Occipital lobe (tissue), 1 donor: ENCODE measurements at regions not wholly inside any gene's neighbourhood (a gene's known extent, or its start where the extent isn't known, plus 50 kb on each side); places are given as distances from the start of the nearest gene placed in this dataset.

Source experiments
- DNase-seq: peaks from one replicate; lab custom pipeline; 2025; lab: John Stamatoyannopoulos, UW

DNA sequence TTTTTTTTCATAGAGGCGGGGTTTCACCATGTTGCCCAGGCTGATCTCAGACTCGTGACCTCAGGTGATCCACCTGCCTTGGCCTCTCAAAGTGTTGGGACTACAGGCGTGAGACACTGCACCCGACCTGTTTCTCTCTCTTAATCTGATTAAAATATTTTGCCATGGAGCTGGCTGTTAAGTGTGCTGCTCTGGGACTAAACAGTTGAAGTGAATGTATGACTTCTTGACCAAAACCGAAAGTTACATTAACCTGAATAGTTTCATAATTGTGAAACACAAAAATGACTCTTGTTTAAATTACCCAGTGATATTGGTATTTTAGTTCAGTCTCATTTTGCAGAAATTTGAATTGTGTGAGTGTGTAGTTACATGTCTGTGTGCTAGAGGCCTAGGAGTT lies 2548.6 kb downstream of the PCDH7 start:
- DNase-seq = no peak

DNA sequence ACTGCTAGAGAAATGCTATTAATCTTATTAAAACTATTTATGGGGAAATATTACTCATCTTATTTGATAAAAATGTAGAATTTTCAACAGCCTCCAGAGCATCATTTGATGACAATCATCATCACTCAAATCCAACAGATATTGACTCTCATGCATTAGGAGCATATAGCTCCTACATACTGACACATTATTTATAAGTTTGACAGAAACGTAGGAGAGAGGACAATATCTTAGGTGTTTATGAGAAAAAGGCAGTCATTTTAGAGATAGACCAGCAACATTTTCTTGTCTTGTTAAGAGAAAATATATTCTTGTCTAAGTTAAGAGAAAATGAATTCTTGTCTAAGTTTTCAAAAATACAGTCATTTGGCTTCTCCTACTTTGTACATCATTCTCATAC lies 2550.2 kb downstream of the PCDH7 start:
- DNase-seq = no peak

DNA sequence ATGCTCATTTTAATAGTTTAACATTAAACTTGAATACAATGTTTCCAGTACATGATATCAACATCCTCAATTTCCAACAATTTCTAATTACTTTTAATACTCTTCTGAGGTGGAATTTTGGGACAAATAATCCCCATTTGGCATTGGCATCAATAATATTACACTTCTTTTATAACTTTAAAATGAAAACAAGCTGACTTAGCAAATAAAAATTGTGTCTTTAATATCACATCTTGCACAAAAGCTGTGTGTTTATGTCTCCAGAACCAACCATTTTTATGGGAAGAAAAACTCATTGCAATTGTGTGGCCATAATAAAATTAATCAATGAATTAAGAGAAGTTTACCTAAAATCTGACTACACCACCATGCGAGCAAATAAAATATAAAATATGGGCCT lies 2552.6 kb downstream of the PCDH7 start:
- DNase-seq = no peak

DNA sequence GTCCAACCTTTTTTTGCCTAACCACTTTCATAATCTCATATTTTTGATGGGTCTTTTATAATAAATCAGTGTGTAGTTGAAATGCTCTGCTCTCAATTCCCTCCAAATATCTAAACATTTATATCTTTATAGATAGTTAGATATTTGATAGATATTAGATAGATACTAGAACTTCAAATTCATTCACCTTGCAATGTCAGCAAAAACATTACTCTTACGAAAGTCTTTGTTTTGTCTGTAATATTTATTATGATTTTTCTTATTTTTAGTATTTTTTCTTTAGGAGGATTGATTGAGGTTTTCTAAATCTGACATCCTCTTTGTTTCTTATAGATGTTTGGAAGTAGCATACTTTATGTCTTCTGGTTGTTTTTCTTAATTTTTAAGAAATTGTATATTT lies 2563.6 kb downstream of the PCDH7 start:
- no peak for DNase-seq

DNA sequence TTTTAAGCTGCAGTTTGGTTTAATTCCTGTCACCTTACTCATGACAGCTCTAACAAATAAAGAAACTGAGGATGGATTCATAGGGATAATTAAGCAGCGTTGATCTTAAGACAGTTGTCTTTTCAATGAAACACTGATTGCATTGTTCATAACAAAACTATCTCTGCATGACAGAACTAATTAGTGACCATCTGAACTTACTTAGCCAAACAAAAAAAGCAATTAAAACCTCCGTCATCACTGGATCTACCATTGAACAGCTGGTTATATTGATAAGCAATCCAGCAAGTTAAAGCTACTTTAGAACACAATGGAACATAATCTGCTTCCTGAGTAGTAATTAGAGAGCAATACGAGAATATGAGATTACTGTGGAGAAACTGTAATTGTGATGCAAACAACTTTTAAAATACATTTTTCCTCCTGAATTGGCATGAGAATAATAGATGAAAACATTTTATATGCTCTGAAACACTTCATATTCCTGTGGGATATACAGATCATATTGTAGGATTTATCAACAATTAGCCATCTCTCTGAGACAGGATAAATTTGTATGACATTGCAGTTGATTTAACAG lies 2576.8 kb downstream of the PCDH7 start:
- no peak for DNase-seq

DNA sequence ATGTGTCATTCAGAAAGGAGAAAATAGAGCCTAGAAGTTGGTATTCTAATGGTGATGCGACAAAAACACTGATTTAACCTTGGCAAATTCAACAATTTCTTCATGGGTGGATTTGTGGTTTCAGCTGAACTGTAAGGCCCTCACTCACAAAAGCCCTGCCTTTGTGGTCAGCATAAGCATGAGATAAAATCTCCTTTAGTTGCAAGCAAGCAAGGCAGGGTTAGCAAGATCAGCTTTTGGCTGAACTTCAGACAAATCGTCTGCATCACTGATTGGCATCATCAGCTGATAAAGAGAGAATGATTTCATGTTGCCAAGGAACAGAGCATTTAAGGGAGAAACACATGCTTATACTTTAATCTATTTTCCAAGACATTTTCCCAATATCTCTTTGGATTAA lies 2582.2 kb downstream of the PCDH7 start:
- DNase-seq = no peak

DNA sequence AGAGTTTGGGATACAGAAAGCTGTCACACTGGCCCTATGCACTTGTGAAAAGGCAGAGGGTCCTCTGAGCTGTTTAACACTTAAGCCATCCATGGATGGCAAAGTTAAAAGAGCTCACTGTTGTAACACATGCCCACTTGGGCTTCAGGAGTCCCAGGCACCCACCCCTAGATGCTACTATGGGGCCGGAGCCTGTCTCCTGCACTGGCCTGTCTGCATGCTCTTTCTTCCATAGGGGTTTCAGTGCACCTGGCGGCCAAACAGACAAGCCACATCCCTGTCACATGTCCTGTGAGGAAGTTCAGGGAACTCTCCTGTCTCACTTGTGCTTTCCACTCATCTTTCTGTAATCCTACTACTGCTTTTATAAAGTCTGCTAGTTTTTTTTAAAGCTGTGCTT lies 2586.0 kb downstream of the PCDH7 start:
- no peak for DNase-seq

DNA sequence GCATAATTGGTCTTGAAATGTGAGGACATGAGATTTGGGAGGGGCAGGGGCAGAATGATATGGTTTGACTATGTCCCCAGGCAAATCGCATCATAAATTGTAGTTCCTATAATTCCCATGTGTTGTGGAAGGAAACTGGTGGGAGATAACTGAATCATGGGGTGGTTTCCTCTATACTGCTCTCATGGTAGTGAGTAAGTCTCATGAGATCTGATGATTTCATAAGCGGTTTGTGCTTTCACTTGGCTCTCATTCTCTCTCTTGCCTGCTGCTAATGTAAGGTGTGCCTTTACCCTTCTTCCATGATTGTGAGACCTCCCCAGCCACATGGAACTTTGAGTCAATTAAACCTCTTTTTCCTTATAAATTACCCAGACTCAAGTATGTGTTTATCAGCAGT lies 2595.9 kb downstream of the PCDH7 start:
- no peak for DNase-seq

DNA sequence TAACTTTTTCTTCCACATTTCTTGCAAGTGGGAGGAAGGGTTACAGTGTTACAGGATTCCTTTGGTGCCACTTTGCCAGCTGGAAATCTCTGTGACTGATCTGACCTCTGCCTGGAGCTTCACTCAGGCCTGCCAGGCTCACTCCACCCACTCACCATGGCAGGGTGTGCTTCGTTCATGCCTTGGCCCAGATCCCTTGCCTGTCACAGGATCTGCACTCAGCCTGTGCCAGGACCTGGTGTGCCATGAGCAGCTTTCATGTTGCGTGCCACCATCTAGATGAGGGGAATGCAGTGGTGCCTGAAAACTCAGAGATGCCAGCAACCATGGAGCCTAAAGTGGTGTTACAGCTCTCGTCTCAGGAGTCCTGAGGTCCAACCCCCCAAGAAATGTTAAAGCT lies 2596.4 kb downstream of the PCDH7 start:
- no peak for DNase-seq

DNA sequence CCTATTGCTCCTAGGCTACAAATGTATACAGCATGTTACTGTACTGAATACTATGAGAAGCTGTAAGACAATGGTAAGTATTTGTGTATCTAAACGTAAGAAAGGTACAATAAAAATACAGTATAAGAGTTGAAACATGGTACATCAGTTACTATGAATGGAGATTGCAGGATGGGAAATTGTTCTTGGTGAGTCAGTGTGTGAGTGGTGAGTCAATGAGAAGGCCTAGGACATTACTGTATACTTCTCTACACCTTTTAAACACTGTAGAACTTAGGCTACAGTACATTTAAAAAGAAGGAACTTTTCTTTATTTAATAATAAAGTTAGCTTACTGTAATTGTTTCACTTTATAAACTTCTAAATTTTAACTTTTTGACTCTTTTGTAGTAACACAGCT lies 2603.2 kb downstream of the PCDH7 start:
- DNase-seq = no peak

DNA sequence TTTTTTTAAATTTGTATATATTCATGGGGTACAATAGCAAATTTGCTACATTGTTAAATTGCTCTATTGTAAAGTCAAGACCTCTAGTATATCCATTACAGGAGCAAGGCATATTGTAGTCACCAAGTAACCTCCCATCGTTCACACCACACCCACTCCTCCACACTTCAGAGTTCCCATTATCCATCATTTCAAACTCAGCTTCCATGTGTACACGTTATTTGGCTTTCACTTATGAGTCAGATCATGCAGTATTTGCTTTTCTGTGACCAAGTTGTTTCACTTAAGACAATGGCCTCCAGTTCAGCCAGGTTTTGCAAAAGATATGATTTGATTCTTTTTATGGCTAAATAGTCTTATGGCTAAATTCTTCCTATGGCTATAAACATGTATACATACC lies 2614.2 kb downstream of the PCDH7 start:
- DNase-seq = no peak

DNA sequence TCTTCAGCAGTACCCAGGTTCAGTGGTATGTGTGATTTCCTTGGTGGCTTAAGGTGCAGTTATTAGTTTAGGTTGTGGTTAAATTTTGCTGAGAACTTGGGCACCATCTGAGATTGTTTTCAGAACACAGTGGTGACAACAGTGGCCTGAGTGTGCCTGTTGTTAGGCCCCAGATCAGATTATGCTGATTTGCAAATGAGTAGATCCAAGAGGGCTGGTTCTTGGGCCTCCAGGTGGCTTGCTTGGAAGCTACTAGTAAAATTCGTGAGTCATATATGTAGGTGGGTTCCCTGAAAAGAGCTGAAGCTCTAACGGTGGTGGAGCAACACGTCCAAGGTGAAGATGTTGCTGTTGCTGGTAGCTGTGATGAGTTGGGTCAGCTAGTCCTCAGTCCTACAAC lies 2619.6 kb downstream of the PCDH7 start:
- no peak for DNase-seq

DNA sequence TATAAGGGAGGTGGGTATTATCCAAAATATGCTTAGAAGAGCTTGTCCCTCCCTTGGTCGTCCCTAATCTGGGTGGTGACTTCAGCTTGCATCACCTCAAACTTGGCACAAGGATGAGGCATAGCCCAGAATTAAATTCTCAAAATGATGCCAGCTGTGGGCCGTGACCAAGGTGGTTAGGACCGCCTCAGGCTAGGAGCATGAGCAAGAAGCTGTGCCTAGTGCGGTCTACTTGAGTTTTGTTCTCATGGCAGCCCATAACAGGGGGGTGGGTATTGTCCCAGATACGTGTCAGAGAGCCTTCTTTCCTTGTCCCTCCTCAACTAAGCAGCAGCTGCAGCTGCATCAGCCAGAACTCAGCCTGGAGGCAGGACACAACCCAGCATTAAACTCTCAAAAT lies 2620.0 kb downstream of the PCDH7 start:
- DNase-seq = no peak

DNA sequence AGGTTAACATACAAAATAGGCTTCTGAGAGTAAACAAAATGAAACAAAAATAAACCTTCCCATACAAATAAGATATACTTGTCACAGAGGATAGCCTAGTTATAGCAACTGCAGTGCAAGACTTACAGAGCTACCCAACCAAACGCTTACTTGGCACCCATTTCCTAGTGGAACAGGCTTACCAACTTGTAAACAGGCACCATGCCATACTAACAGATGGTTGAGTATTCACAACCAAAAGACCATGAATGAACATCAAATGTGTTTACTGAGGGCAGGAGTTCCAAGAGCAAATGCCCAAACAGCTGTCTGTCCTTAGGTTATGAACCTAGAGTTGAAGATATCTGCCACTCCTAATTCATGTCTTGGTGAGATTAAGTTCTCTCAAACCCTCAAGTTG lies 2629.2 kb downstream of the PCDH7 start:
- DNase-seq = no peak

DNA sequence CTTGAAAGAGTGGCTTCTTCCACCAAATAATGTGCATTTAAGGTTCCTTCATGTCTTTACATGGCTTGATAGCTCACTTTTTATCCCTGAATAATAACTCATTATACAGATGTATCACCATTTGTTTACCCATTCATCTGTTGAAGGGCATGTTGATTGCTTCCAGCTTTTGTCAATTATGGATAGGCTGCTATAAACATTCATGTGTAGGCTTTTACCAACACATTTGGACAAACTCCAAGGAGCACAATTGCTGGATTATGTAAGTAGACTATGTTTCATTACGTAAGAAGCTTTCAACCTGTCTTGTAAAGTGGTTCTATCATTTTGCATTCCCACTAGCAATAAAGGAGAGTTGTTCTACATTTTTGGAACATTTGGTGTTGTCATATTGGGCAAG lies 2637.0 kb downstream of the PCDH7 start:
- DNase-seq = no peak

DNA sequence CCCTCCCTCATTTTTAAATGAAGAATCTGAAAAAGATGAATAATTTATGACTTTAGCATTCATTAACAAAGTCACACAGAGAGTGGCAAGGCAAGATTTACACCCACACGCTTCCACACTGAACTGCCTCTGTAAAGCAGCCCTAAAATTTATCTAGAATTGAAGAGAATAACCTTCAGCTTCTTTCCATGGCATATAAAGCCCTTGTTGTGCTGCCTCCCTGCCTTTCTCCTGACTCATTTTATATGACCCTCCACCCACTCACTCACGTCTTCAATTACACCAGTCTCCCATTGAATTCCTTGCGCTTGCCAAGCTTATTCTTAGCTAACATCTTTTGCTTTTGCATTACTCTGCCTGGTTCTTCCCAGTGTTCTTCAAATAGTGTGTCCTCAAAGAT lies 2649.3 kb downstream of the PCDH7 start:
- DNase-seq = no peak

DNA sequence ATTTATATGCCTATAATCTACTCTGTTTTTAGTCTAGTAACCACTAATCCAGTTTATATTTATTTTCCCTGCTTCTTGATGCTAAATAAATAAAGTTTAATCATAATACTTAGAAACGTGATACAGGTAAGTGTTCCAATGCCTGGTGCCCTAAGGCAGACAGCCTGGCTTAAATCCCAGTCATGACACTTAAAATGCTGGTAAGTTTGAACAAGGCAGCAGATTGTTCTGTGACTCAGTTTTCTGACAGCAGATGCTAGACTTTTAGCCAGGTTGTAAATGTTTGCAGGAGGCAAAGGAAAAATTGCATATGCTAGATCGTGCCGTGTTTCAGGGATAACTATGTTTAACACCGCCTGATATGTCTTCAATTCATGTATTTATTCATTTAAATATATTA lies 2661.6 kb downstream of the PCDH7 start:
- no peak for DNase-seq

DNA sequence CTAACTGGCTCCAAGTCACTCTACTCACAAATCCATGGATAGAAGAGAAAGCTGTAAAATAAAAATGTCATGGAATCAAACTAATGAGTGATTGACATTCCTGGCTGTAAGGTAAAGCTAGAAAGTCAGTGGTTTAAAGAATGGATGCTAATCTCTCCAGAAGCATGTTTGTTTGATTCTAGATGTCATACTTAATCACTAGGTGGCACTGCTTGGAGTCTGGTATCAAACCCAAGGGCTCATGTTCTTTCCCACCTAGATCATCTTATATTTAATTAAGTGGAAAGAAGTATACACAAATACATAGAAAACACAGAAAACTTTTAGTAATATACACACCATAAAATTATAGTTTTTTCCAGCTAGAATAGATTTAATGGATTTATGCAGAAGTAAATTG lies 2666.6 kb downstream of the PCDH7 start:
- DNase-seq = no peak

DNA sequence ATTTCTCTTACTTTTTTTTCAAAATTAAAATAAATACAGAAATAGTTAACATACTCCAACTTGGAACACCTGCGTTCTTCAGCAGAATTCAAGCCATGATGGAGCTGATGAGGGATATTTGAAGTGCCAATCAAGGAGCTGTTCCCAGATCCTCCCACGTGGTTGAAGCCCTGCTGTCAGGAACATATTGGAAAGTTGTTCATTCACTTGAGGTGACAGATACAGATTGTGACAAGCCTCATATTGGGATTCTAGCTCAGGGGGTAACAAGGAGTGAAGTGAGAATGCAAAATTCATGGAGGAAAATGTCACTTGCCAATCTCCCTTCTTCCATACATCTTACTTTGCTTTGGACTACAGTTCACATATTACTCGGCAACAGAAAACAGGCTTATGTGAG lies 2670.8 kb downstream of the PCDH7 start:
- no peak for DNase-seq

DNA sequence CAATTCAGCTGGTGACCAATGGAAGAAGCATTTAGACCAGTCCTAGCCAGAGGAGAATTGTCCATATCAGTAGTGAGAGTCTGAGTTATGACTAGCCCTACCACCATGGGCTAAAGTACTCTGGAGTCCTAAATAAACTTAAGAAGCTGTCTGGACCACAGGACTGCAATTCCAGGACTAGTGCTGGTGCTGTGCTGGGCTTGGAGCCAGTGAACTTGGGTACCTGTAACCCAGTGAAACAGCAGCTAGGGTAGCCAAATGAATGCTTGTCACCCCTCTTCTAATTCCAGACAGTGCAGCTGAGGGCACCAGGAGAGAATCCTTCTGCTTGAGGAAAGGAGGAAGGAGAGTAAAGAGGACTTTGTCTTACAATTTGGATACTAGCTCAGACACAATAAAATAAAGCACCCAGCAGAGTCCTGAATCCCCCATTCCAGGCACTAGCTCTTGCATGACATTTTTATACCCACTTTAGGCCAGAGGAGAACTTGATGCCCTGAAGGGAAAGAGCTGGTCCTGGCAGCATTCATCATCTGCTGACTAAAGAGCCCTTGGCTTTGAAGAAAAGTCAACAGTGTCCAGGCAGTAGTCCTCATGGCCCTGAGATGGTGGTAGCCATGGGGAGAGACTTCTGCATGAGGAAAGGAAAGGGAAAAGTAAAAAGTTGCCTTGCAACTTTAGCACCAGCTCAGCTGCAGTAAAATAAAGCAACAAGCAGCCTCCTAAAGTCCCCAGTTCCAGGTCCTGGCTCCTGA lies 2675.7 kb downstream of the PCDH7 start:
- DNase-seq = no peak

DNA sequence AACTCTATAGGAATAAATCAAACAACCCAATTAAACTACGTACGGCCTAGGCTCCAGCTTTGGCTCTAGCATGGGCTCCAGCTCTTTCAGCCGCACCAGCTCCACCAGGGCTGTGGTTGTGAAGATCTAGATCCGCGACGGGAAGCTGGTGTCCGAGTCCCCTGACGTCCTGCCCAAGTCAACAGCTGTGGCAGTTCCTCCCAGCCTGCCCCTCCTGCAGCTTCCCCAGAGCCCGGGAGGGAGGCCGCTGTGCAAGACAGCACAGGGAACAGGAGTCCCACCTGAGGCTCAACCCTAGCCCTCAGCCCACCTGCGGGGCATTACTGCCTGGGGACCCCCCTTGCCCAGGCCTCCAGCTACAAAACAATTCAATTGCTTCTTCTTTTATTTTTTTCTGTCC lies 2680.3 kb downstream of the PCDH7 start:
- no peak for DNase-seq

DNA sequence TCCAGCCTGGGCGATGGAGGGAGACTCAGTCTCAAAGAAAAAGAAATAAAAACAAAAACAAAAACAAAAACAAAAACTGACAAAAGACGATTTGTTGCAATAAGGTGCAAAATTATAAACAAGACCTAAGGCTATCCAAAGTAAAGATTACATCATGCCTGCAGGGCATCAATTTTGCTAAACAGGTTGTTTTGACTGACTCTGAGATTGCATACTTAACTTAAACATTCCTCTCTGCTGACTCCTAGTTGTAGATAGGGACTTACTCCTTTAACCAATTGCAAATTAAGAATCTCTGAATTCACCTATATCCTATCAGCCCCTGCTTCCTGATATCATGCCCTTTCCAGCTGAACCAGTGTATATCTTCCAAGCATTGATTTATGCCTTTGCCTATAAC lies 2687.3 kb downstream of the PCDH7 start:
- DNase-seq = no peak

DNA sequence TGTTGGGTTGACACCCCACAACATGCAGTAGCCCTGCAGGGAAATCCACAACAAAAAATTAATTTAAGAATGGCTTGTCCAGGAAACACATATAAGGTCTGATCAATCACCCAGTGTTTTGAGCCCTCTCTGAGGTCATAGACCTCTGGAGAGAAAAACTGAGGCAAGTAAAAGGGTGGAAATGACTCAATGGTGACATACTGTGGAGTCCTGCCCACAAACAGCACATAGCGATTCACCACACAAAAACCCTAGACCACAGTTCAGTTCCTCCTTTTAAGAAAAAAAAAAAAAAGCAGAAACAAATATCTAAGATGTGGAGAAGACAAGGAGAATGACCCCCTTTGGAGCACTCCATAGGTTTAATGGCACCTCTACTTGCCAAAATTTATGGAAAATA lies 2691.0 kb downstream of the PCDH7 start:
- DNase-seq = no peak

DNA sequence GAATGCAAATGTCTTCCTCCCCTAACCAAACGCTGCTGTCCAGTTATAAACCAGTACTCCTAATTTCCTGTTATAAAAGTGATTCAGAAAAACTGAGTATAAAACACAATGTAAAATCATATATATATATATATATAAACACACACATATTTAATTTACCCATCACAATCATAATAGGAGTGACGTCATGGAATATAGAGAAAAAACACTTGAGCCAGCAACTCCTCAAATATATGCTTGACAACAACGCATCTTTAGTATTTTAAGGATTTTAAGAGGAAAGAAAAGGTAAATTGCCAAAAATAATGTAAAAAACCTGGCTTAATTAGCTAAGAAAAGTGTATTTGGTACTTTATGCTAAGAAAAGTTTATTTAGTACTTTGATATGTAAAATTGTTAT lies 2701.7 kb downstream of the PCDH7 start:
- no peak for DNase-seq
